ENCODE measurements at regions not wholly inside any gene's neighbourhood (a gene's known extent, or its start where the extent isn't known, plus 50 kb on each side); places are given as distances from the start of the nearest gene placed in this dataset.

DNA sequence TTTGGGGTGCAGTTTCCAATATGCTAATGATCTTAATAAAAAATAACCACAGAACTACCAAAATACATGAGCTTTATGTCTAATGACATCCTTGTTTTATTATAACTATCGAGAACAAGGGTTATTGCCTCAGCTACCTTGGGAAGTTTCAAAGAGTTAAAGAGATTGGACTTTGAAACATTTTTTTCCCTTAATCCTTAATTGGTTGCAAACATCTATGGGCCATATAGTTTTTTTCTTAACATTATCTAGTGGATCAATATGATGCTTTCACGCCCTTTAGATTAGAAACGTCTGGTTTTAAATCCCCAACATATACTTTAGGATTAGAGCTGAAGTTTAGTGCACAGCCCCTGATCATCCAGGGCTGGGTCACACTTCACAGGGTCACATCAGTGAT is 219.2 kb upstream of the SGO1 start:
- TF ChIP-seq, protein P1, sequence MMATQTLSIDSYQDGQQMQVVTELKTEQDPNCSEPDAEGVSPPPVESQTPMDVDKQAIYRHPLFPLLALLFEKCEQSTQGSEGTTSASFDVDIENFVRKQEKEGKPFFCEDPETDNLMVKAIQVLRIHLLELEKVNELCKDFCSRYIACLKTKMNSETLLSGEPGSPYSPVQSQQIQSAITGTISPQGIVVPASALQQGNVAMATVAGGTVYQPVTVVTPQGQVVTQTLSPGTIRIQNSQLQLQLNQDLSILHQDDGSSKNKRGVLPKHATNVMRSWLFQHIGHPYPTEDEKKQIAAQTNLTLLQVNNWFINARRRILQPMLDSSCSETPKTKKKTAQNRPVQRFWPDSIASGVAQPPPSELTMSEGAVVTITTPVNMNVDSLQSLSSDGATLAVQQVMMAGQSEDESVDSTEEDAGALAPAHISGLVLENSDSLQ (IDR thresholded peaks at IDR 0.05): no peak
- TF ChIP-seq L3MBTL2 (conservative IDR thresholded peaks at IDR 0.05): no peak
- no peak for TF ChIP-seq ARNT (IDR thresholded peaks at IDR 0.05)
- no peak for TF ChIP-seq BHLHE40 (IDR thresholded peaks at IDR 0.05; ENCODE audit: borderline replicate concordance)
- no peak for TF ChIP-seq TARDBP (IDR thresholded peaks at IDR 0.05)
- TF ChIP-seq NFRKB (IDR thresholded peaks at IDR 0.05): no peak
- TF ChIP-seq FOXA1 (IDR thresholded peaks at IDR 0.05): no peak
- TF ChIP-seq ELF4 (IDR thresholded peaks at IDR 0.05): no peak
- TF ChIP-seq FOXM1 (IDR thresholded peaks at IDR 0.05; ENCODE audit: borderline replicate concordance): no peak
- no peak for TF ChIP-seq SP1 (IDR thresholded peaks at IDR 0.05)
- TF ChIP-seq HDGF (IDR thresholded peaks at IDR 0.05; ENCODE audit: borderline replicate concordance): no peak

Measured in HEK293T (cell line).